GM23248 (cell line): ENCODE measurements at regions not wholly inside any gene's neighbourhood (a gene's known extent, or its start where the extent isn't known, plus 50 kb on each side); places are given as distances from the start of the nearest gene placed in this dataset.

Experiments
- DNase-seq: peaks from one replicate; pipeline ENCODE4 v3.0.0-alpha.2; 2015
- H2AFZ ChIP-seq: fragments of 200-600 bp; sonication (generic); 2 replicates; pipeline ENCODE4 v1.6.1; 2016; ENCODE audit warnings: antibody characterized with exemption
- H3F3A ChIP-seq: fragments of 200-600 bp; sonication (generic); 2 replicates; pipeline ENCODE4 v1.6.1; 2016; ENCODE audit warnings: mild to moderate bottlenecking, antibody characterized with exemption, mixed run types; ENCODE audit not compliant: insufficient read depth
- H3K27ac ChIP-seq: fragments of 200-600 bp; sonication (generic); 2 replicates; pipeline ENCODE4 v1.5.1; 2016; ENCODE audit warnings: mild to moderate bottlenecking
- H3K27me3 ChIP-seq: fragments of 200-600 bp; sonication (generic); replicated peaks from 2 replicates; pipeline ENCODE4 v1.6.1; 2016; ENCODE audit warnings: mild to moderate bottlenecking; ENCODE audit not compliant: insufficient read depth
- H3K36me3 ChIP-seq: fragments of 200-600 bp; sonication (generic); 2 replicates; pipeline ENCODE4 v1.6.1; 2016; ENCODE audit warnings: low read depth, mild to moderate bottlenecking
- H3K4me1 ChIP-seq: fragments of 200-600 bp; sonication (generic); 2 replicates; pipeline ENCODE4 v1.6.1; 2016; ENCODE audit warnings: mild to moderate bottlenecking; ENCODE audit not compliant: insufficient read depth
- H3K4me2 ChIP-seq: fragments of 200-600 bp; sonication (generic); one replicate; pipeline ENCODE4 v1.6.1; 2016; ENCODE audit warnings: mild to moderate bottlenecking; ENCODE audit not compliant: unreplicated experiment
- H3K4me3 ChIP-seq: fragments of 200-600 bp; sonication (generic); 2 replicates; pipeline ENCODE4 v1.5.1; 2016; ENCODE audit warnings: mild to moderate bottlenecking
- H3K79me2 ChIP-seq: fragments of 200-600 bp; sonication (generic); 2 replicates; pipeline ENCODE4 v1.6.1; 2016; ENCODE audit warnings: mild to moderate bottlenecking; ENCODE audit not compliant: insufficient read depth
- H3K9ac ChIP-seq: fragments of 200-600 bp; sonication (generic); 2 replicates; pipeline ENCODE4 v1.6.1; 2016; ENCODE audit warnings: mild to moderate bottlenecking
- H3K9me2 ChIP-seq: fragments of 200-600 bp; sonication (generic); 2 replicates; pipeline ENCODE4 v1.6.1; 2016; ENCODE audit warnings: mixed run types, mild to moderate bottlenecking, moderate library complexity; ENCODE audit not compliant: insufficient read depth
- H3K9me3 ChIP-seq: fragments of 200-600 bp; sonication (generic); one replicate; pipeline ENCODE4 v1.6.1; 2017; ENCODE audit warnings: low read depth
- H4K20me1 ChIP-seq: fragments of 200-600 bp; sonication (generic); 2 replicates; pipeline ENCODE4 v1.6.0; 2016; ENCODE audit not compliant: insufficient read depth
- EZH2 ChIP-seq: fragments of 200-600 bp; sonication (generic); IDR thresholded peaks from 2 replicates; pipeline ENCODE4 v1.6.1; 2018; ENCODE audit warnings: antibody characterized with exemption, mild to moderate bottlenecking; ENCODE audit not compliant: insufficient read depth, poor library complexity, severe bottlenecking
- EZH2phosphoT487 ChIP-seq: fragments of 200-600 bp; sonication (generic); IDR thresholded peaks from 2 replicates; pipeline ENCODE4 v1.6.1; 2018; ENCODE audit warnings: antibody characterized with exemption, moderate library complexity, mild to moderate bottlenecking, low read depth; ENCODE audit not compliant: insufficient read depth
- WGBS, 2 experiments: methylation state at CpG; one replicate each; pipeline ENCODE4 v1.1.6; 2015 to 2017; ENCODE audit warnings: low lambda C conversion rate in 2 of 2, low coverage in 1 of 2; ENCODE audit errors: missing lambda C conversion rate in 2 of 2; 5-methylcytosine and 5-hydroxymethylcytosine counted together
- in situ Hi-C: fragments of 300-500 bp; cut with MboI; formaldehyde crosslinking; loops from 2 replicates; pipeline ENCODE4 v1.15.0; 2020

- Histone ChIP-seq H3K4me1 (peaks cover 42% of the 10 kb centered on the region), H3K9me2 (no peaks in the 10 kb centered on the region), H4K20me1 (no peaks in the 10 kb centered on the region), H3K27ac (peak overlapping the region; percentile 67), H2AFZ (peak overlapping the region; percentile 54), H3K4me3 (peak overlapping the region; percentile 40), H3K79me2 (no peaks in the 10 kb centered on the region), H3F3A (peaks cover 47% of the 10 kb centered on the region), H3K27me3 (no peaks in the 10 kb centered on the region), H3K4me2 (peak overlapping the region; percentile 66), H3K9me3 (no peaks in the 10 kb centered on the region), H3K9ac (peak overlapping the region; percentile 31), H3K36me3 (no peaks in the 10 kb centered on the region)
- TF ChIP-seq EZH2: no peak
- TF ChIP-seq EZH2phosphoT487: no peak
- in situ Hi-C loops: no loop called here
- 7 to 11% methylated on average over 10 of the region's 10 CpGs for WGBS, 2 experiments
- DNase-seq: peak; percentile 55
These were observed 186.2 kb downstream of the SNX18 start for GRCh38 chr5:54703565-54704255.

DNA sequence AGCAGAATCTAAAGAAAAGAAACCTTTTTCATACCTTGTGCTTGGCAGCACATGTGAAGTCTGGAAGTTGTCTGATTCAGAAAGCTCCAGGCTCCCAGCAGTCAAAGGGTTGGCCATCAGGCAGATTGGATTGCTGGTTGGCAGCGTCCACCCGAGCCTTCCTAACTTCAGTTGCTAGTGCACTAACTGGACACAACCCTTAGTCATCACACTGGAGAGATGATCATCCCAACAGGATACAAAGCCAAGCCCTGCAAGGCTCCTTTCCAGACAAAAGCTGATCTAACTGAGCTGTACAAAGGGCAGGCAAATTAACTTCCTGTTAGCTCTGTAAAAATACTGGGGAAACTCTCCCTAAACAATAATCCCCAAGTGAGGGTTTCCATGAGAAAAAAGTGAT lies 185.6 kb downstream of the SNX18 start:
- Histone ChIP-seq H3K4me2 (peak overlapping the region; percentile 66), H3K9me3 (no peaks in the 10 kb centered on the region), H4K20me1 (no peaks in the 10 kb centered on the region), H2AFZ (peak overlapping the region; percentile 54; the same call in 1 of the 2 replicates), H3K36me3 (no peaks in the 10 kb centered on the region), H3F3A (peaks cover 47% of the 10 kb centered on the region), H3K4me1 (peaks cover 42% of the 10 kb centered on the region), H3K9me2 (no peaks in the 10 kb centered on the region), H3K9ac (peak overlapping the region; percentile 31), H3K4me3 (peak overlapping the region; percentile 40), H3K27ac (peak overlapping the region; percentile 67), H3K27me3 (no peaks in the 10 kb centered on the region), H3K79me2 (no peaks in the 10 kb centered on the region)
- in situ Hi-C loops: no loop called here
- TF ChIP-seq EZH2phosphoT487 (no peak), EZH2 (no peak)
- peak; percentile 96 for DNase-seq
- 3 to 7% methylated on average over 2 of the region's 2 CpGs for WGBS, 2 experiments

GRCh38 chr5:54702470-54702869 lies 184.9 kb downstream of the SNX18 start:
- Histone ChIP-seq H3K9ac (no peak overlapping the region; the same call in 1 of the 2 replicates), H2AFZ (no peak overlapping the region), H4K20me1 (no peaks in the 10 kb centered on the region), H3K9me2 (no peaks in the 10 kb centered on the region), H3K79me2 (no peaks in the 10 kb centered on the region), H3K4me2 (peak overlapping the region; percentile 41), H3K36me3 (no peaks in the 10 kb centered on the region), H3K4me1 (peaks cover 42% of the 10 kb centered on the region), H3K9me3 (no peaks in the 10 kb centered on the region), H3K27ac (peak overlapping the region; percentile 67), H3K27me3 (no peaks in the 10 kb centered on the region), H3F3A (peaks cover 47% of the 10 kb centered on the region), H3K4me3 (peak overlapping the region; percentile 36; the same call in 1 of the 2 replicates)
- in situ Hi-C loops: no loop called here
- DNase-seq: peak; percentile 39
- TF ChIP-seq EZH2 (no peak), EZH2phosphoT487 (no peak)
- 36 to 42% methylated on average over 1 of the region's 1 CpG for WGBS, 2 experiments

- in situ Hi-C loops: no loop called here
- Histone ChIP-seq H3K4me1 (peaks cover 42% of the 10 kb centered on the region), H3K9me2 (no peaks in the 10 kb centered on the region), H3F3A (peaks cover 47% of the 10 kb centered on the region), H3K4me3 (no peak overlapping the region), H2AFZ (no peak overlapping the region), H3K9ac (no peak overlapping the region), H3K27ac (no peak overlapping the region), H3K27me3 (no peaks in the 10 kb centered on the region), H3K4me2 (peak overlapping the region; percentile 11), H3K36me3 (no peaks in the 10 kb centered on the region), H3K79me2 (no peaks in the 10 kb centered on the region), H3K9me3 (no peaks in the 10 kb centered on the region), H4K20me1 (no peaks in the 10 kb centered on the region)
- peak; percentile 92 for DNase-seq
- peak; percentile 89 for TF ChIP-seq EZH2phosphoT487
- no peak for TF ChIP-seq EZH2
- WGBS, 2 experiments: 66 to 67% methylated on average over 5 of the region's 5 CpGs
These were observed 183.5 kb downstream of the SNX18 start for GRCh38 chr5:54700986-54701578.
